ENCODE measurements at regions not wholly inside any gene's neighbourhood (a gene's known extent, or its start where the extent isn't known, plus 50 kb on each side); places are given as distances from the start of the nearest gene placed in this dataset.

DNA sequence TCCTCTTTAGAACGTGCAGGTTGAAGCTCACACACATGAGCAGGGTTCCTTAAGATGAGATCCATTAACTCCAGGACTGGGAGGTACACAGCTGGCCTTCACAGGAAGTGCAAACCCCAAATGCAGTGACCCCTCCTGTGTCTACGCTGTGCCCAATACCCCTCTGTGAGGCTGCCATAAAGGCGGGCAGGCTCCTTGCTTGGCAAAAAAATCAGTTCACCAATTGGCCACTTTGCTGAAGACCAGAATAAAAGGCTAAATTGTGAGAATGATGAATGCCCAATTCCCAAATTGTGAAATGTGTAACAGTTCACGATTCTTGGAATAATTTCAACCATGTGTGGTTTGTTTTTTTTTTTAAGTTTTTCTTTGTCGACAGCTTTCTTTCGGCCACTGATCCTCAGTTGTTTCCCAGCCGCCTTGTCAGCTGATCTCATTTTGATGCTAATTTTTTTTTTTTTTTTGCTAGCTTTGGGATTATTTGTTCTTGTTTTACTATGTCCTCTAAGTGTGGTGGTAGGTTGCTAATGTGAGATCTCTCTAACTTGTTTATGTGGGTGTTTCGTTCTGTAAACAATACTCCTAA is 101.9 kb upstream of the PRSS58 start:
- Histone ChIP-seq H3K36me3 (ENCODE audit: control insufficient read depth in 1 of 2, insufficient read depth in 2 of 2, low read length in 2 of 2) (no peaks in the 10 kb centered on the region), H3K9me3 (ENCODE audit: control insufficient read depth in 1 of 2, insufficient read depth in 1 of 2, low read depth in 1 of 2, low read length in 2 of 2) (no peaks in the 10 kb centered on the region), H3K4me1 (ENCODE audit: control insufficient read depth in 1 of 2, insufficient read depth in 2 of 2, low read length in 2 of 2) (peaks cover 2 to 4% of the 10 kb centered on the region in 2 experiments; a peak in 3 of 4 replicates), H2AFZ (ENCODE audit: low read depth, low read length, poor library complexity, severe bottlenecking) (no peak overlapping the region), H3K27me3 (ENCODE audit: insufficient read depth, low read length) (no peaks in the 10 kb centered on the region), H3K9ac (ENCODE audit: low read length) (no peak overlapping the region), H3K4me3 (replicated peaks in 1 of 2; ENCODE audit: low read depth in 1 of 2, low read length in 2 of 2) (no peak overlapping the region), H4K20me1 (ENCODE audit: insufficient read depth) (no peaks in the 10 kb centered on the region), H3K27ac (ENCODE audit: low read depth, low read length) (no peak overlapping the region), H3K4me2 (ENCODE audit: low read length) (no peak overlapping the region), H3K79me2 (ENCODE audit: insufficient read depth, low read length) (no peaks in the 10 kb centered on the region), H3K9me2 (ENCODE audit: insufficient read depth) (no peaks in the 10 kb centered on the region)
- intact Hi-C loops (cut with micrococcal nuclease) = no loop called here
- RAD21 ChIA-PET (ENCODE audit: low non-redundant PET in 1 of 2, low total read pairs in 2 of 2, uncharacterized antibody in 2 of 2, unreplicated experiment in 2 of 2) = no interaction called here
- no TSS peak for BruUV-seq (replicated peaks)
- CTCF ChIA-PET = interaction anchor here (1.3 kb wide), 1 partner anchor 40 kb away, joined by 4 read pairs; no protein-coding TSS in a partner anchor
- no peak for TF ChIP-seq FOSL1 (IDR thresholded peaks at IDR 0.05; ENCODE audit: low read depth)
- no peak for TF ChIP-seq POLR2A (IDR thresholded peaks at IDR 0.05; ENCODE audit: borderline replicate concordance, extremely low read depth, insufficient read depth, insufficient read length)
- TF ChIP-seq CBX3 (IDR thresholded peaks at IDR 0.05; ENCODE audit: low read depth) = no peak
- TF ChIP-seq ELF1 (IDR thresholded peaks at IDR 0.05; ENCODE audit: borderline replicate concordance, low read depth) = no peak
- no peak for TF ChIP-seq EGR1 (IDR thresholded peaks at IDR 0.05; ENCODE audit: low read depth)
- no peak for TF ChIP-seq ATF3 (IDR thresholded peaks at IDR 0.05)
- TF ChIP-seq JUND (IDR thresholded peaks at IDR 0.05) = no peak
- no peak for TF ChIP-seq SP1 (IDR thresholded peaks at IDR 0.05; ENCODE audit: low read depth)
- no peak for TF ChIP-seq ZFX (IDR thresholded peaks at IDR 0.05)
- TF ChIP-seq, protein P1, sequence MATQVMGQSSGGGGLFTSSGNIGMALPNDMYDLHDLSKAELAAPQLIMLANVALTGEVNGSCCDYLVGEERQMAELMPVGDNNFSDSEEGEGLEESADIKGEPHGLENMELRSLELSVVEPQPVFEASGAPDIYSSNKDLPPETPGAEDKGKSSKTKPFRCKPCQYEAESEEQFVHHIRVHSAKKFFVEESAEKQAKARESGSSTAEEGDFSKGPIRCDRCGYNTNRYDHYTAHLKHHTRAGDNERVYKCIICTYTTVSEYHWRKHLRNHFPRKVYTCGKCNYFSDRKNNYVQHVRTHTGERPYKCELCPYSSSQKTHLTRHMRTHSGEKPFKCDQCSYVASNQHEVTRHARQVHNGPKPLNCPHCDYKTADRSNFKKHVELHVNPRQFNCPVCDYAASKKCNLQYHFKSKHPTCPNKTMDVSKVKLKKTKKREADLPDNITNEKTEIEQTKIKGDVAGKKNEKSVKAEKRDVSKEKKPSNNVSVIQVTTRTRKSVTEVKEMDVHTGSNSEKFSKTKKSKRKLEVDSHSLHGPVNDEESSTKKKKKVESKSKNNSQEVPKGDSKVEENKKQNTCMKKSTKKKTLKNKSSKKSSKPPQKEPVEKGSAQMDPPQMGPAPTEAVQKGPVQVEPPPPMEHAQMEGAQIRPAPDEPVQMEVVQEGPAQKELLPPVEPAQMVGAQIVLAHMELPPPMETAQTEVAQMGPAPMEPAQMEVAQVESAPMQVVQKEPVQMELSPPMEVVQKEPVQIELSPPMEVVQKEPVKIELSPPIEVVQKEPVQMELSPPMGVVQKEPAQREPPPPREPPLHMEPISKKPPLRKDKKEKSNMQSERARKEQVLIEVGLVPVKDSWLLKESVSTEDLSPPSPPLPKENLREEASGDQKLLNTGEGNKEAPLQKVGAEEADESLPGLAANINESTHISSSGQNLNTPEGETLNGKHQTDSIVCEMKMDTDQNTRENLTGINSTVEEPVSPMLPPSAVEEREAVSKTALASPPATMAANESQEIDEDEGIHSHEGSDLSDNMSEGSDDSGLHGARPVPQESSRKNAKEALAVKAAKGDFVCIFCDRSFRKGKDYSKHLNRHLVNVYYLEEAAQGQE (IDR thresholded peaks at IDR 0.05; ENCODE audit: low read depth) = no peak
- TF ChIP-seq EZH2 (IDR thresholded peaks at IDR 0.05) = no peak
- no peak for TF ChIP-seq ZNF274 (IDR thresholded peaks at IDR 0.05; ENCODE audit: low read depth, low read length)
- TF ChIP-seq SRF (IDR thresholded peaks at IDR 0.05; ENCODE audit: low read depth) = no peak
- TF ChIP-seq SIN3A (IDR thresholded peaks at IDR 0.05; ENCODE audit: low read depth) = no peak
- TF ChIP-seq MAX (IDR thresholded peaks at IDR 0.05) = no peak
- no peak for DNase-seq (ENCODE audit: low read depth, low spot score)
- POLR2A ChIA-PET = no interaction called here
- no peak for ATAC-seq

Measured in HCT116 (cell line).